SU-DHL-6 (cell line): ENCODE measurements at regions not wholly inside any gene's neighbourhood (a gene's known extent, or its start where the extent isn't known, plus 50 kb on each side); places are given as distances from the start of the nearest gene placed in this dataset.

ENCODE experiments used
- H2AFZ ChIP-seq: fragments of 200-600 bp; sonication (generic); 2 replicates; pipeline ENCODE4 v1.6.1; 2014; ENCODE audit warnings: low read depth, mild to moderate bottlenecking, moderate library complexity, mixed read lengths, antibody characterized with exemption, low read length; ENCODE audit not compliant: severe bottlenecking
- H3F3A ChIP-seq: fragments of 200-600 bp; shearing (Covaris generic); 2 replicates; pipeline ENCODE4 v1.6.0; 2016; ENCODE audit warnings: antibody characterized with exemption, mild to moderate bottlenecking; ENCODE audit not compliant: insufficient read depth
- H3K27ac ChIP-seq: fragments of 200-600 bp; sonication (generic); 2 replicates; pipeline ENCODE4 v1.5.1; 2016; ENCODE audit warnings: low read depth, mild to moderate bottlenecking, low read length, moderate library complexity, mixed read lengths
- H3K27me3 ChIP-seq: fragments of 200-600 bp; sonication (generic), shearing (Covaris generic); 2 replicates; pipeline ENCODE4 v1.6.0; 2014; ENCODE audit warnings: mild to moderate bottlenecking, low read length
- H3K36me3 ChIP-seq: fragments of 200-600 bp; sonication (generic); 2 replicates; pipeline ENCODE4 v1.6.1; 2014; ENCODE audit warnings: mild to moderate bottlenecking, low read length, mixed read lengths
- H3K4me2 ChIP-seq: fragments of 300-600, 200-600 bp; shearing (Covaris generic), sonication (generic); 2 replicates; pipeline ENCODE4 v1.6.0; 2014; ENCODE audit warnings: low read length, low read depth, mild to moderate bottlenecking; ENCODE audit not compliant: poor library complexity, severe bottlenecking
- H3K4me3 ChIP-seq: fragments of 200-600 bp; sonication (generic); 2 replicates; pipeline ENCODE4 v1.5.1; 2014; ENCODE audit warnings: antibody characterized with exemption, low read length, mild to moderate bottlenecking, mixed read lengths; ENCODE audit not compliant: insufficient read depth, poor library complexity, severe bottlenecking
- H3K79me2 ChIP-seq: fragments of 200-600 bp; sonication (generic); 2 replicates; pipeline ENCODE4 v1.6.1; 2014; ENCODE audit warnings: mild to moderate bottlenecking, low read length, moderate library complexity; ENCODE audit not compliant: insufficient read depth
- H3K9ac ChIP-seq: fragments of 200-600 bp; sonication (generic); 2 replicates; pipeline ENCODE4 v1.7.0; 2014; ENCODE audit warnings: mild to moderate bottlenecking, low read length
- H3K9me2 ChIP-seq: fragments of 200-600 bp; sonication (generic); replicated peaks from 2 replicates; pipeline ENCODE4 v1.6.1; 2014; ENCODE audit warnings: low read length; ENCODE audit not compliant: insufficient read depth
- H3K9me3 ChIP-seq: fragments of 200-600 bp; sonication (generic); 2 replicates; pipeline ENCODE4 v1.6.1; 2014; ENCODE audit warnings: low read length, mixed read lengths; ENCODE audit not compliant: insufficient read depth
- H4K20me1 ChIP-seq: fragments of 200-600 bp; sonication (generic); 2 replicates; pipeline ENCODE4 v1.6.1; 2014; ENCODE audit warnings: low read depth, mild to moderate bottlenecking, antibody characterized with exemption, low read length, moderate library complexity, mixed read lengths
- CTCF ChIP-seq: fragments of 200-600 bp; sonication (generic); IDR thresholded peaks from one replicate; pipeline ENCODE4 v1.5.1; 2017; ENCODE audit warnings: antibody characterized with exemption, mild to moderate bottlenecking, low read length, moderate library complexity; ENCODE audit not compliant: insufficient read depth, poor library complexity, severe bottlenecking
- EZH2phosphoT487 ChIP-seq: fragments of 200-600 bp; sonication (generic), shearing (Covaris generic); conservative IDR thresholded peaks from 2 replicates; pipeline ENCODE4 v1.6.1; 2018; ENCODE audit warnings: mild to moderate bottlenecking, antibody characterized with exemption, low read length, moderate library complexity, mixed read lengths

DNA sequence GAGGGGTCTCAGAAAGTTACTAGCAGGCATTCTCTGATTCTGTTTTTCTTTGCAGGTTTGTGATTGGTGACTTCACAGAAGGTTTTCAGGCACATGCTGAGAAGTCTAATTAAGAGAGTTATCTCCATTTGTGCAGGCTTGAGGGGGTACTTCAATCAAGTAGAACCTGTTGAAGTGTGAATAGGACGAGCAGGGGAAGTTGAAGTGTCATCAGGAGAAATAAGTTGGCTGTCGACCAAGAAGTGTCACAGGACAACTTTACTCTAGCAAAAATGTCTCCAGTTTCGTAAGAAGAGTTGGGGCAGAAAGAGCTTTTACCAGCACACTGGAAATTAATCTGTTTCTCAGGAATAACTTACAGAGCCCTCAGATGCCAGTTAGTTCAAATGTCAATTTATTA lies 576.5 kb upstream of the SLITRK5 start:
- TF ChIP-seq EZH2phosphoT487: no peak
- no peak for TF ChIP-seq CTCF
- Histone ChIP-seq H3K9me3 (no peaks in the 10 kb centered on the region), H2AFZ (no peak overlapping the region)

DNA sequence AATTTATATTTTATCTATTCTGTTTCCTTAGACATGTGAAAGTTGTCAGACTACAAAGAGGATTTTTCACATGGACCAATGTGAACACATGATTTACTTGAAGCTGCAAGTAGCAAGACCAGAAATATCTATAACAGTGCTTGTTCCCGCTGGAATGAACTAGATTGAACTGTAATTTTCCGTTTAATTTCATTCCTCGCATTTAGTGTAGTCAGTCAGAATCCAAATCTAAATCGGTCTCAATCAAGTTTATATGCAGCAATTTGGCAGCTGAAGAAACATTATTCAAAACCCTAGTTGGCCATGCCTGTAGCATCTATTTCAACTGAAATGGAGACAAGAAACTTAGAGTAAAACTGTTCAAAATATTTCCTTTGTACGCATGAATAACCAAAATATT lies 570.7 kb upstream of the SLITRK5 start:
- no peaks in the 10 kb centered on the region for H3F3A ChIP-seq
- H2AFZ ChIP-seq: no peak overlapping the region
- no peaks in the 10 kb centered on the region for H4K20me1 ChIP-seq
- no peaks in the 10 kb centered on the region for H3K27me3 ChIP-seq
- no peaks in the 10 kb centered on the region for H3K9me3 ChIP-seq
- H3K36me3 ChIP-seq: no peaks in the 10 kb centered on the region
- H3K4me2 ChIP-seq: no peak overlapping the region
- no peaks in the 10 kb centered on the region for H3K79me2 ChIP-seq
- H3K4me3 ChIP-seq: no peak overlapping the region
- TF ChIP-seq CTCF (no peak), EZH2phosphoT487 (no peak)
- H3K9ac ChIP-seq: no peak overlapping the region
- no peaks in the 10 kb centered on the region for H3K9me2 ChIP-seq
- no peak overlapping the region for H3K27ac ChIP-seq

More for the DNA sequence above, 576.5 kb upstream of the SLITRK5 start:
- H3K27me3 ChIP-seq: no peaks in the 10 kb centered on the region
- no peak overlapping the region for H3K9ac ChIP-seq
- H3F3A ChIP-seq: no peaks in the 10 kb centered on the region
- no peaks in the 10 kb centered on the region for H3K9me2 ChIP-seq
- no peak overlapping the region for H3K27ac ChIP-seq
- no peaks in the 10 kb centered on the region for H3K79me2 ChIP-seq
- no peaks in the 10 kb centered on the region for H4K20me1 ChIP-seq
- no peak overlapping the region for H3K4me3 ChIP-seq
- H3K36me3 ChIP-seq: no peaks in the 10 kb centered on the region
- no peak overlapping the region for H3K4me2 ChIP-seq

DNA sequence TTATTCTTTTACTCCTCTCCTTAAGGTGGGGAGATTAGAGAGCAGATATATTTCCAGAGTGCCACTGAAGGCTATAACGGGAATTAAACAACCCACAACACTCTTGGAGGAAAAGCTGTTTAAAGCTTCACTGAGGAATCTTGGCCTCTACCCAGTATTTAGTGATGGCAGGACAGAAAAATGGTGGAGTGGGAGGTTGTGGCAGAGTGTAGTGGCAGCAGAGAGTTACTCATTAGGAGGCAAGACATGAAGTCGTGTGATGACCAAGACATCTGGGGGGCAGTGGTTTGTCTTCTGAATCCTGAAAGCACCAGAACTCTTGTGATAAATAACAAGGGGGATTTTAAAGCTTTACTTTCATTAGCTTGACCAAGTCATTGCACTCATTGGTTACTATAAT lies 563.5 kb upstream of the SLITRK5 start:
- Histone ChIP-seq H3K9me2 (no peaks in the 10 kb centered on the region), H3K9me3 (no peaks in the 10 kb centered on the region), H3K4me2 (no peak overlapping the region), H3K27ac (no peak overlapping the region), H4K20me1 (no peaks in the 10 kb centered on the region), H3K27me3 (no peaks in the 10 kb centered on the region), H3K9ac (no peak overlapping the region), H2AFZ (no peak overlapping the region), H3K79me2 (no peaks in the 10 kb centered on the region), H3F3A (no peaks in the 10 kb centered on the region), H3K4me3 (no peak overlapping the region), H3K36me3 (no peaks in the 10 kb centered on the region)
- no peak for TF ChIP-seq CTCF
- no peak for TF ChIP-seq EZH2phosphoT487

GRCh38 chr13:87120476-87120875 lies 550.7 kb upstream of the SLITRK5 start:
- no peak overlapping the region for H2AFZ ChIP-seq
- no peak overlapping the region for H3K9ac ChIP-seq
- H3K4me3 ChIP-seq: no peak overlapping the region

More at GRCh38 chr13:87120476-87120875, 550.7 kb upstream of the SLITRK5 start:
- TF ChIP-seq CTCF (no peak), EZH2phosphoT487 (no peak)
- no peak overlapping the region for H3K4me2 ChIP-seq
- no peaks in the 10 kb centered on the region; the same call in 1 of the 2 replicates for H3K9me2 ChIP-seq
- no peaks in the 10 kb centered on the region for H3K36me3 ChIP-seq
- H3F3A ChIP-seq: no peaks in the 10 kb centered on the region
- no peaks in the 10 kb centered on the region for H3K79me2 ChIP-seq
- H3K27ac ChIP-seq: no peak overlapping the region
- no peaks in the 10 kb centered on the region for H3K9me3 ChIP-seq
- no peaks in the 10 kb centered on the region for H3K27me3 ChIP-seq
- no peaks in the 10 kb centered on the region for H4K20me1 ChIP-seq
